Amniotic stem cell (primary cell): ENCODE measurements at regions not wholly inside any gene's neighbourhood (a gene's known extent, or its start where the extent isn't known, plus 50 kb on each side); places are given as distances from the start of the nearest gene placed in this dataset.

Experiments
- DNase-seq: peaks from one replicate; lab custom pipeline; 2025; lab: John Stamatoyannopoulos, UW

DNA sequence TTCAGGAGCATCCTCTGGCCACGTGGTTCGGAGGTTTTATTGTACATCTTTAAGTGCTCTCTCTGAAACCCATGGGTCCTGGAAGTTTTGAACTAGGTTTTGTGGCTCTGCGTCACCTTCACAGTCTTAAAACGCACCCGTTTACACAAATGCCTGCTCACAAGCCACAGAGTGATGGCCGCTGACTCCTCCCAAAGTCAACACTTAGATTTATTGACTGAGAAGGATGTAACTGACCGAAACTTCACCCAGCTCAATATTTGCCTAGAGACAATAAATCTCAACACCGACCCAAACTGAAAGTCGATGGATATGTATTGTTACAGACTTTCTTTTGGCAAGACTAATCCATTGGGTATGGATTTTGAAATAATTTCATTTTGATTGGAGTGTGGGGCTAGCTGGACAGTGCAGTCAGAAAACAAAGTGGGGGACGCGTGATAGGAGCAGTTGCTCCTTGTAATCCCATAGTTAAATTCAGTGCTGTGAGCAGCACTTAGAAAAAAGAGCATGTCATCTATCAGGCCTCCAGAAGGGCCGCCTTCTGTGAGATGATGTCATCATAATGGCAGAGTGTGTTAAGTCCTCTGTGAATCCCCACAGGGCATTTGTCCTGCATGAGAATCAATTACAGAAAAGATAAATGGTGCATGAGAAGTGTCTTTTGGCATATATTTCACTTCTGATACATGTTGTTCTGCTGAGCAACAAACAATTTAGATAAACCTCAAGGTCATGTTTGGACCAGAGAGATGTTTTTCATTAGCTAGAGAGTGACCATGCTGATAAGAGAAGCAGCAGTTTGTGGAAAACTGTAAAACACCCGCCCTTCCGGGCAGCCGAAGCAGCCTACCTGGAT, 183.7 kb downstream of the INO80D start:
- DNase-seq, result no peak

DNA sequence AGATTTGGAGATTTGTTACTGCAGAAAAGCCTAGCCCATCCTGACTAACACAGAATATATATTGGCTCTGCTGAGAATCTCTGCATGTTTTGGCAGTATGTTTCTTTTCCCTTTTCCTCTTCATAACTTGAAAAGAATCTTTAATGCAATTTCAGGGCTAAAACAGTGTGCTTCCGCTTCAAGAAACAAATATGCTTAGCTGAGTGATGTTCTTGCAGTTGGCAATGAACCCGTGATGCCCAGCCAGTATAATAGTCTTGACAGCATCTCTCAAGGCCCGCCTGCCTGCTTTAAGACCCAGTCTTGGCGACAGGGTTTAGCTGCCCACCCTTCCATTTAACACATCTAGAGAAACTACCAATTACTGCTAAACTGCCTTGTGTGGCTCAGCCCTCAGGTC, 184.5 kb downstream of the INO80D start:
- no peak for DNase-seq

DNA sequence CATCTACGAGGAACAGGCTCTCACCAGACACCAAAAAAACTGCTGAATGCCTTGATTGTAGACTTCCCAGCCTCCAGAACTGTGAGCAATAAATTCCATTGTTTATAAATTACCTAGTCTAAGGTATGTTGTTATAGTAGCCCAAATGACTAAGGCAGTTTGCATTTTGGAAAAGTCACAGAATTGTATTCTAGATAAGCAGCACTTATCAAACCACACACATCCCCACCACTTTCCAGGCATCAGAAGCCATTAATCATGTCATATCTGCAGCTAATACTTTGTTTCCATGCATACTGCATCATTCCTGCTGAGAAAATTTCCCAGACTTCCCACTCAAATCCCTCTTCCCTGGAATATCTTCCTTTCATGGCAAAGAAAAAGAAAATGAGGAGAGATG, 187.2 kb downstream of the INO80D start:
- no peak for DNase-seq

- no peak for DNase-seq
Observed at GRCh38 chr2:205895981-205896655, 189.9 kb downstream of the INO80D start.

DNA sequence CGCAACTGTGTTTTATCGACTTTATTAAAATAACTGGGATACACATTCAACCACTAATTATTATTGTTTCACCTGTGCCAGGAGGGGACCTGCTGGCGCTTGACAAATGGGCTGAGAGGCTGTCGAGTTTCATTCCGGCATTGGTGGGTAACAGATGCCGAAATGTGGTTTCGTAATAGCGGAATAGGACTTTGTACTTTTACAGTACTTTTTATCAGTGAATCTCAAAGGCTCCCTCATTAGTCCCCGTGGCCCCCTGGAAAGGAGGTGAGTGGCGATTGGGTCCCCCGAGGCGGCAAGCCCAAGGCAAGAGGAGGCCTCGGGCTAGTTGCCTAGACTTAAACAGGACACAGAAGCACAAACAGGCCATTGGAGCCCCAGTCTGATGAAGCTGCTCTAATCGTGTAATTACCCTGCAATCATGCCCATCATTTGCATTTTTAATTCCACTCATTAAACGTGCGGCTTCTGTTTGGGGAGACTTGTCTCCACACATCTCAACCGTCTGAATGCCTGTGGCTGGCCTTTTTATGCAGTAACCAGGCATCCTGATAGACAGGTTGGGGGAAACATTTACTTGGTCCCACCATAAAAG, 193.2 kb downstream of the INO80D start:
- no peak for DNase-seq

- DNase-seq, result no peak
Observed at GRCh38 chr2:205892251-205892655, 193.7 kb downstream of the INO80D start.

GRCh38 chr2:205889114-205889513, 196.9 kb downstream of the INO80D start:
- DNase-seq, result no peak

DNA sequence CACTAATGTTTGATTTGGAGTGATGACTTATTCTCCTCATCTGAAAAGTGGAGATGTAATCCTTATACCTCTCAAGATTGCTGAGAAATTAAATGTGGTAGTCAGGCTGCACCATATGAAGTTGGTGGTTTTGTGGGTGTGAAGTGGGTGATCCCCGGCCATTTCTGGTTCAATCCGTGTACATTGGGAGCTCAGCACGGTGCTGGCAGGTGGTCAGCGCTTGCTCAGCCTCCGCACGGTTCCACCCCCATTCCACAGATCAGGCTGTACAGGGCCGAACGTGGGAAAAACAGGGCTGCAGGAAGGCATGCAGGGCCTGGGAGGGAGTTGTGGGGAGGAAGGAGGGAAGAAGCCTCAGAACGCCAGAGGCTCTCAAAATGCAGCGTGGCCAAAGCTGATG, 198.3 kb downstream of the INO80D start:
- no peak for DNase-seq

DNA sequence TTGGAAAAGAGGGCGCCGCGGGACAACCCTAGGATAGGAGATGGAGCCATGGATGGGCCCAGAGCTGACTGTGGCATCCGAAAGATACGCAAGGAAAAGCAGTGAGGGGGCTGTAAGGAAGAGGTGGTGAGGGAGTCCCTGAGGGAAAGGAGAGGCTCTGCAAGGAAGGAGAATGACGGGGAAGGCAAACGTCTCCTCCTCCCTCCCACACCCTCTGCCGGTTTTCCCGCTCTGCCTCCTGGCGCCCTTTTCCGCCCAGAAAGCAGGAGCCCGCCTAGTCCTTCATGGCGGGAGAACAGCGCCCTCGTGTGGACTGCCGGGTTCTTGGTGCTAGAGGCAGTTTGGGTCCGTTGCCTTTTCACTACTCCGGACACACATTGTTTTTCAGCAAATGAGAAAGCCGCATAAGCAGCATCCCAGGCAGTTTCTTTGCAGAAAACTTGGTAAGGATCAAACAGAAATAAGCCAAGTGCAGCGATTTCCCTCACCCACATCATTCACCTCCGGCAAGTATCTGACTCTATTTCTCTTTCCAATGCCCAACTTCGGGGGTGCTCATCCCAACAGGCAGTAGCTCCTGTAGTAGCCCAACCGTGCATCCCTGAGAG, 200.4 kb downstream of the INO80D start:
- peak; percentile 55 for DNase-seq

DNA sequence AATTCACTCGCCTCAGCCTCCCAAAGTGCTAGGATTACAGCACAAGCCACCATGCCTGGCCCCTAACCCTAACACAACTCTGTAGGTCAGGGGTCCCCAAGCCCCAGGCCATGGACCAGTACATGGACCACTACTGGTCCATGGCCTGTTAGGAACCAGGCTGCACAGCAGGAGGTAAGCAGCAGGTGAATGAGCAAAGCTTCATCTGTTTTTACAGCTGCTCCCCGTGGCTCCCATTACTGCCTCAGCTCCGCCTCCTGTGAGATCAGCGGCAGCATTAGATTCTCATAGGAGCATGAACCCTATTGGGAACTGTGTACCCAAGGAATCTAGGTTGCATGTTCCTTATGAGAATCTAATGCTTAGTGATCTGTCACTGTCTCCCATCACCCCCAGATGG, 201.7 kb downstream of the NRP2 start:
- no peak for DNase-seq

DNA sequence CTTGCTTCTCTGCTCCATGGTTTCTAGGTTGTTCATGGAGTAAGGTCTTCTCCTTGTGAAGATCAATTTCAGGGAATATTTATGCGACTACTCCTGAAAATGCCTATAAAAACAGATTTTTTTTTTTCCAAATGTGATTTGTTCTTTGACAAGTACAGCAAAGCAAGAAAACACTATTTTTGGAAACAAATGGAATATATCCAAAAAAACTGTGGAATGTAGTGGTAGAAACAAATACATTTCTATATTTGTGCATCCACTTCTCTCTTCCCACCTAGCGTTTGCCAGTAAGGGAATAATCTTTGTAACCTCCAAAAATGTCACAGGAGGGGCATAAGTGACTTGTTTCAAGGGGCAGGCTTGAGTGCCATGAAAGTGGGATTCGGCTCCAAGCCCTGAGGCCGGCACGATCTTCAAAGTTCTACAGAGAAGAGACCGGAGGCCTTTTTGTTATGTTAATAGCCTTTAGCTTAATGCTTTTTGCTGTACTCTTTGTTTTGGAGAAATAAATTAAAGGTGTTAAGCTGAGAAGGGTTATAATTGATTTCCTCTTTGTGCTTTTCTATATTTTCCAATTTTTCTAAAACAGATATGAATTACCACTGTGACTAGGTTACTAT, 200.6 kb downstream of the NRP2 start:
- DNase-seq, result no peak

DNA sequence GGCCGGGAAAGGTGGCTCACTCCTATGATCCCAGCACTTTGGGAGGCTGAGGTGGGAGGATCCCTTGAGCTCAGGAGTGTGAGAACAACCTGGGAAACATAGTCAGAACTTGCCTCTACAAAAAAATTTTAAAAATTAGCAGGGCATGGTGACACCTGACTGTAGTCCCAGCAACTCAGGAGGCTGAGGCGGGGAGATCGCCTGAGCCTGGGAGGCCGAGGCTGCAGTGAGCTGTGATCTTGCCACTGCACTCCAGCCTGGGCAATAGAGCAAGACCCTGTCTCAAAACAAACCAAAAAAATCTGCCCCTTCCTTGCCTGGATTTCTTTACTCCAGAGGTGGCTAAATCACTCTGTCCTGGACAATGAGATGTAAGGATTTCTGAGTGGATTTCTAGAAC, 197.7 kb downstream of the NRP2 start:
- no peak for DNase-seq

GRCh38 chr2:205878999-205879762, 196.9 kb downstream of the NRP2 start:
- no peak for DNase-seq

GRCh38 chr2:205877496-205877895, 195.2 kb downstream of the NRP2 start:
- no peak for DNase-seq

- no peak for DNase-seq
Observed at GRCh38 chr2:205876127-205876526, 193.8 kb downstream of the NRP2 start.

- DNase-seq, result no peak
Observed at GRCh38 chr2:205872716-205873115, 190.4 kb downstream of the NRP2 start.

DNA sequence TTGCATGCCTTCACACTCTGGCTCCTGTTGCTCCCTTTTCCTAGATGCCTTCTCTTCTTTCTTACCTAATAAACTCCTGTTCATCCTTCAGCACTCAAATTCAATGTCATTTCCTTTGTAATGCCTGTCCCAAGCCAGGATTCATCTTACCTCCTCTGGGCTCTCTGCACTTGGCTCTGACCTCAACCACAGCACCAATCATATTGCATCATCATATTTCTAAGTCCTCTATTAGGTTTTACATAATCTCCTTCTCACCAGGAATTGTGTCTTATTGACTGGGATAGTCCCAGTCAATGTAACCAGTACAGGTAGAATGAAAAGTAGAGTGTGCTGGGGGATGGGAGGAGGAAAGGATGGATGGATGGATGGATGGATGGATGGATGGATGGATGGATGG, 187.1 kb downstream of the NRP2 start:
- DNase-seq, result no peak

GRCh38 chr2:205868773-205869333, 186.6 kb downstream of the NRP2 start:
- DNase-seq, result no peak

DNA sequence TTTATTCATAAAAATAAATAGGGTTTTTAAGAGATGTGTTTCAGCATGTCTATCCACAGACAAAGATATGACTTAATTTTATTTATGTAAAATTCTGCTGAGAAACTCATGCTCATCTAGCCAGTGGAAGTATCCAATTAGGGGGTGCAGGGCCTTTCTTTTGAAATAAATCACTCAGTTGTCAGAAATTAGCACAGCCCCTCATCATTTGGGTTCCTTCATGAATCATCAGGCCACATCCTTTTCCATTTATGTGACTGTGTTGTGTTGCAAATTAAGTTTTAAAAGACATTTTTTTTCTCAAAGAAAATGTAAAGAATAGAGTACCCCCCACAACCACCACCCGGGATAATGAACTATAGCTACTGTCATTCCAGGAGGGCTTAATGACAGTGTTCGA, 185.8 kb downstream of the NRP2 start:
- no peak for DNase-seq

DNA sequence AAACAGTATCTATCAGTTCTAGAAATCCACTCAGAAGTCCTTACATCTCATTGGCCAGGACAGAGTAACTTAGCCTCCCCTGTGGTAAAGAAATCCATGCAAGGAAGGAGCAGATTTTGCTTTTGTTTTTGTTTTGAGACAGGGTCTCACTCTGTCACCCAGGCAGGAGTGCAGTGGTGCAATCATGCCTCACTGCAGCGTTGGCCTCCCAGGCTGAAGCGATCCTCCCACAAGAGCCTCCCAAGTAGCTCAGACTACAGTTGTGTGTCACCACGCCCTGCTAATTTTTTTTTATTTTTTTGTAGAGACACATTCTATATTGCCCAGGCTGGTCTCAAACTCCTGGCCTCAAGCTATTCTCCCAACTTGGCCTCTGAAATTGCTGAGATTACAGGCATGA, 185.1 kb downstream of the NRP2 start:
- no peak for DNase-seq

DNA sequence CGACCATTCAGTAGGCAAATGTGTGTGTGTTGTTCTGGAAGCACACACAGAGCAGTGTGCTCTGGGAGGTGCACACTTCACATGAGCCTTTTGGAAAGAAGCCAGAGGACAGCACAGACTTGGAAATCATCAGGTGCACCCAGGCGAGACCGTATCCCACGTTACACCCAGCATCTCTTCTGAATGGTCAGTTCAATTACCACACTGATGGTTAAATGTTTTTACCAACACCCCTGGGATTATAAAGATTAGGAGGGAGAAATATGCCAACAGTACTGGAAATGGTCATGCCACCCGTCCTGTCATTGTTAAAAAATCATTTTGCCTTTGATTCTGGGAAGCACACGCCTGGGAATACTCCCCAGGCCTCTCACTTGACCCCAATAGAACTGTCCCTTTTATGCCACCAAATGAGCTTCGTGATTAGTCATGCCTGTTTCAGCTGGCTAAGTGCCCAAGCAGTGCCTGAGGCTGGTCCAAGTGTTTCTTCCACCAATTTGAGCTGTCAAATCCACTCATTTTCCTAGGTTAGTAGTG, 183.7 kb downstream of the NRP2 start:
- DNase-seq, result no peak
